ENCODE measurements at regions not wholly inside any gene's neighbourhood (a gene's known extent, or its start where the extent isn't known, plus 50 kb on each side); places are given as distances from the start of the nearest gene placed in this dataset.

- TF ChIP-seq CTCF (IDR thresholded peaks at IDR 0.05) (no peak), POLR2A (IDR thresholded peaks at IDR 0.05) (no peak), POLR2AphosphoS5 (IDR thresholded peaks at IDR 0.05) (no peak)
Observed at GRCh38 chr6:48472091-48472490, 361.1 kb upstream of the PTCHD4 start.

All from prostate gland (tissue), 2 donors.